Osteocyte (in vitro differentiated cells): ENCODE measurements at regions not wholly inside any gene's neighbourhood (a gene's known extent, or its start where the extent isn't known, plus 50 kb on each side); places are given as distances from the start of the nearest gene placed in this dataset.

ENCODE experiments used
- DNase-seq: peaks from one replicate; pipeline ENCODE4 v3.0.0; 2021; ENCODE audit warnings: mixed read lengths; ENCODE audit not compliant: unreplicated experiment; ENCODE audit errors: extremely low spot score
- H3K27ac Mint-ChIP-seq: one replicate; pipeline ENCODE4 v1.8.0; 2021; ENCODE audit warnings: mild to moderate bottlenecking, mixed read lengths; ENCODE audit not compliant: unreplicated experiment
- H3K27me3 Mint-ChIP-seq: one replicate; pipeline ENCODE4 v1.8.0; 2021; ENCODE audit warnings: mixed read lengths; ENCODE audit not compliant: unreplicated experiment
- H3K36me3 Mint-ChIP-seq: one replicate; pipeline ENCODE4 v1.8.0; 2021; ENCODE audit warnings: mixed read lengths; ENCODE audit not compliant: unreplicated experiment
- H3K4me1 Mint-ChIP-seq: one replicate; pipeline ENCODE4 v1.8.0; 2021; ENCODE audit warnings: mixed read lengths; ENCODE audit not compliant: unreplicated experiment
- H3K4me3 Mint-ChIP-seq: one replicate; pipeline ENCODE4 v1.8.0; 2021; ENCODE audit warnings: mild to moderate bottlenecking, moderate library complexity, mixed read lengths; ENCODE audit not compliant: unreplicated experiment
- H3K9me3 Mint-ChIP-seq: one replicate; pipeline ENCODE4 v1.8.0; 2021; ENCODE audit warnings: mixed read lengths; ENCODE audit not compliant: unreplicated experiment
- TF ChIP-seq, protein P1 (sequence below): fragments of 200-600 bp; sonication (generic); IDR thresholded peaks from 2 replicates; pipeline ENCODE4 v1.5.0; 2021; ENCODE audit warnings: antibody characterized with exemption, mild to moderate bottlenecking, moderate library complexity

- peak; percentile 67 for DNase-seq
- Mint-ChIP-seq H3K27me3 (no peaks in the 10 kb centered on the region), H3K36me3 (no peaks in the 10 kb centered on the region), H3K27ac (no peak overlapping the region), H3K4me3 (no peak overlapping the region), H3K9me3 (peaks cover 49% of the 10 kb centered on the region), H3K4me1 (no peaks in the 10 kb centered on the region)
- TF ChIP-seq, protein P1, sequence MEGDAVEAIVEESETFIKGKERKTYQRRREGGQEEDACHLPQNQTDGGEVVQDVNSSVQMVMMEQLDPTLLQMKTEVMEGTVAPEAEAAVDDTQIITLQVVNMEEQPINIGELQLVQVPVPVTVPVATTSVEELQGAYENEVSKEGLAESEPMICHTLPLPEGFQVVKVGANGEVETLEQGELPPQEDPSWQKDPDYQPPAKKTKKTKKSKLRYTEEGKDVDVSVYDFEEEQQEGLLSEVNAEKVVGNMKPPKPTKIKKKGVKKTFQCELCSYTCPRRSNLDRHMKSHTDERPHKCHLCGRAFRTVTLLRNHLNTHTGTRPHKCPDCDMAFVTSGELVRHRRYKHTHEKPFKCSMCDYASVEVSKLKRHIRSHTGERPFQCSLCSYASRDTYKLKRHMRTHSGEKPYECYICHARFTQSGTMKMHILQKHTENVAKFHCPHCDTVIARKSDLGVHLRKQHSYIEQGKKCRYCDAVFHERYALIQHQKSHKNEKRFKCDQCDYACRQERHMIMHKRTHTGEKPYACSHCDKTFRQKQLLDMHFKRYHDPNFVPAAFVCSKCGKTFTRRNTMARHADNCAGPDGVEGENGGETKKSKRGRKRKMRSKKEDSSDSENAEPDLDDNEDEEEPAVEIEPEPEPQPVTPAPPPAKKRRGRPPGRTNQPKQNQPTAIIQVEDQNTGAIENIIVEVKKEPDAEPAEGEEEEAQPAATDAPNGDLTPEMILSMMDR = no peak
Observed at GRCh38 chr19:27887946-27888345, 1325.0 kb downstream of the UQCRFS1 start.

- Mint-ChIP-seq H3K4me3 (no peak overlapping the region), H3K36me3 (no peaks in the 10 kb centered on the region), H3K27me3 (no peaks in the 10 kb centered on the region), H3K27ac (no peak overlapping the region), H3K4me1 (no peaks in the 10 kb centered on the region), H3K9me3 (peaks cover 46% of the 10 kb centered on the region)
- TF ChIP-seq, protein P1 = no peak
- DNase-seq = peak; percentile 64
Observed at GRCh38 chr19:27885359-27885758, 1327.6 kb downstream of the UQCRFS1 start.

DNA sequence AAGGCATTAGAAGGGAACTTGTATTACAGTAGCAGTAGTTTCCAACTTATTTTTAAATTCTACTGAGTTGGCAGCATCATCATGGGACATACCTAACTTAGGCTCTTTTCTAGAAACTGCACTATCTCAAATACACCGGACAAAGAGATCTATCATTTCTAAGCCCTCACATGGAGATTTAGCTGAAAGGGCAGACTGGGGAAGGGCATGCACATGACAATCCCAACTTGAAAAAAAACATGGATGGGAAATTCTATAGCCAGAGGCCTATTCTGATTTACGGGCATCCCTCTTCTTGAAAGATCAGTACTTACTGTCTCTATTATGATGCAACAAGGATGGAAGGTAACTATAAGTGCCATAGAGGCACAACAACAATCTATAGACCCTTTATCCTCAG is 1328.6 kb downstream of the UQCRFS1 start:
- Mint-ChIP-seq H3K4me3 (no peak overlapping the region), H3K36me3 (no peaks in the 10 kb centered on the region), H3K4me1 (no peaks in the 10 kb centered on the region), H3K27me3 (no peaks in the 10 kb centered on the region), H3K9me3 (peaks cover 46% of the 10 kb centered on the region), H3K27ac (no peak overlapping the region)
- DNase-seq = no peak
- TF ChIP-seq, protein P1 = no peak

GRCh38 chr19:27881213-27881612 is 1331.7 kb downstream of the UQCRFS1 start:
- H3K4me1 Mint-ChIP-seq = no peaks in the 10 kb centered on the region
- TF ChIP-seq, protein P1 = no peak
- DNase-seq = peak; percentile 23
- no peaks in the 10 kb centered on the region for H3K36me3 Mint-ChIP-seq
- H3K27ac Mint-ChIP-seq = no peak overlapping the region
- no peaks in the 10 kb centered on the region for H3K27me3 Mint-ChIP-seq
- H3K9me3 Mint-ChIP-seq = peaks cover 48% of the 10 kb centered on the region
- no peak overlapping the region for H3K4me3 Mint-ChIP-seq

DNA sequence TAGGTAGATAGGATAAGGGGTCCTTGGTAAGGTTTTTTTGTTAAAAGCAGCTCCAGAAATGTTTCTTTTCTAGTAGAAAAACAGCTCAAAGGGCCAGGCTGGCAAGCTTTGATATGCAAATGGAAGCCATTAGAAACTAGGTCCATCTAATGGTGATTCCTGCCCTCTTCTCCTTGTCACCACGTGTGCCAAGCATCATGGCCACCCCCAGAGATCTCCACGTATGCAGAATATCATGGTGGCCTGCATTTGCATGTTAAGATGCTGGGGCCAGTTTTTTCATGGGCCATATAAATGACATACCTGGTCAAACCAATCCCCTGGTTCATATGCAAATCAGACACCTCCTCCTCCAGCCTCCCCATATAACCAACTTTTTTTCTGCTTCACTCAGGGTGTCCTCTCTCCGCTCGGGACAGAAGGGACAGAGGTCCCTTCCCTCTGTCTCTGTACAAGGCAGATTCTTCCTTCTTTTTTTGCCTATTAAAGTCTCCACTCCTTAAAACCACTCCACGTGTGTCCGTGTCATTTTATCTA is 1335.9 kb downstream of the UQCRFS1 start:
- TF ChIP-seq, protein P1 = no peak
- Mint-ChIP-seq H3K27me3 (no peaks in the 10 kb centered on the region), H3K4me3 (no peak overlapping the region), H3K4me1 (no peaks in the 10 kb centered on the region), H3K36me3 (no peaks in the 10 kb centered on the region), H3K9me3 (peaks cover 24% of the 10 kb centered on the region), H3K27ac (no peak overlapping the region)
- DNase-seq = no peak
